Smooth muscle cell of the brain vasculature (primary cell): ENCODE measurements at regions not wholly inside any gene's neighbourhood (a gene's known extent, or its start where the extent isn't known, plus 50 kb on each side); places are given as distances from the start of the nearest gene placed in this dataset.
"Not testable (repeated sequence)": the region's sequence is repeated elsewhere in the genome, so short reads cannot be mapped to it uniquely, and the experiment has no call there.

ENCODE experiments used
- DNase-seq: peaks from one replicate; pipeline ENCODE4 v3.0.0-alpha.2; 2012; ENCODE audit warnings: low read depth, low spot score

GRCh38 chr18:29715960-29716359 lies 1326.6 kb downstream of the DSC3 start:
- DNase-seq, result not testable (repeated sequence)

- DNase-seq, result no peak
Observed at GRCh38 chr18:29712785-29713184, 1329.8 kb downstream of the DSC3 start.

- no peak for DNase-seq
Observed at GRCh38 chr18:29711932-29712331, 1330.6 kb downstream of the DSC3 start.

GRCh38 chr18:29693334-29693733 lies 1349.2 kb downstream of the DSC3 start:
- DNase-seq, result no peak

GRCh38 chr18:29681578-29681977 lies 1361.0 kb downstream of the DSC3 start:
- DNase-seq, result no peak

GRCh38 chr18:29664278-29665036 lies 1378.1 kb downstream of the DSC3 start:
- DNase-seq, result no peak

GRCh38 chr18:29661924-29662323 lies 1380.6 kb downstream of the DSC3 start:
- no peak for DNase-seq

- no peak for DNase-seq
Observed at GRCh38 chr18:29660777-29661176, 1381.8 kb downstream of the DSC3 start.

- DNase-seq, result no peak
Observed at GRCh38 chr18:29653671-29654215, 1388.8 kb downstream of the DSC3 start.

- no peak for DNase-seq
Observed at GRCh38 chr18:29652797-29653196, 1389.7 kb downstream of the DSC3 start.

- DNase-seq, result no peak
Observed at GRCh38 chr18:29651122-29651680, 1391.3 kb downstream of the DSC3 start.

GRCh38 chr18:29648891-29649290 lies 1393.7 kb downstream of the DSC3 start:
- no peak for DNase-seq

GRCh38 chr18:29647700-29648099 lies 1394.8 kb downstream of the DSC3 start:
- no peak for DNase-seq

GRCh38 chr18:29644276-29644675 lies 1398.3 kb downstream of the DSC3 start:
- DNase-seq, result no peak

- DNase-seq, result no peak
Observed at GRCh38 chr18:29629493-29630036, 1413.0 kb downstream of the DSC3 start.

- DNase-seq, result no peak
Observed at GRCh38 chr18:29626094-29626493, 1416.4 kb downstream of the DSC3 start.

- no peak for DNase-seq
Observed at GRCh38 chr18:29616867-29617266, 1425.7 kb downstream of the DSC3 start.

- no peak for DNase-seq
Observed at GRCh38 chr18:29608982-29609381, 1432.1 kb upstream of the CDH2 start.

GRCh38 chr18:29605365-29605764 lies 1428.4 kb upstream of the CDH2 start:
- no peak for DNase-seq

GRCh38 chr18:29596959-29597358 lies 1420.0 kb upstream of the CDH2 start:
- no peak for DNase-seq

GRCh38 chr18:29594493-29594892 lies 1417.6 kb upstream of the CDH2 start:
- no peak for DNase-seq

- DNase-seq, result no peak
Observed at GRCh38 chr18:29588446-29589100, 1411.6 kb upstream of the CDH2 start.
